SK-N-SH (cell line): ENCODE measurements at regions not wholly inside any gene's neighbourhood (a gene's known extent, or its start where the extent isn't known, plus 50 kb on each side); places are given as distances from the start of the nearest gene placed in this dataset.

Experiments
- ELF1 ChIP-seq: IDR thresholded peaks from 2 replicates; pipeline ENCODE4 v1.4.0; 2012
- EZH2phosphoT487 ChIP-seq: fragments of 200-600 bp; sonication (generic); IDR thresholded peaks from 2 replicates; pipeline ENCODE4 v1.6.1; 2017; ENCODE audit warnings: low read depth, mixed run types, mild to moderate bottlenecking, antibody characterized with exemption, moderate library complexity, borderline replicate concordance
- FOXM1 ChIP-seq: IDR thresholded peaks from 2 replicates; pipeline ENCODE4 v1.4.0; 2012; ENCODE audit warnings: low read depth, mild to moderate bottlenecking
- GABPA ChIP-seq: IDR thresholded peaks from 2 replicates; pipeline ENCODE4 v1.4.0; 2012; ENCODE audit warnings: low read depth, mild to moderate bottlenecking
- GATA2 ChIP-seq: sonication (generic); formaldehyde crosslinking; IDR thresholded peaks from 2 replicates; pipeline ENCODE4 v1.5.0; 2020; ENCODE audit warnings: mild to moderate bottlenecking, missing genetic modification reagents
- IRF3 ChIP-seq: fragments of 150-350 bp; IDR thresholded peaks from 2 replicates; pipeline ENCODE4 v1.6.1; 2016; ENCODE audit warnings: mild to moderate bottlenecking, low read depth, low read length
- PBX3 ChIP-seq: IDR thresholded peaks from 2 replicates; pipeline ENCODE4; 2012
- POLR2AphosphoS5 ChIP-seq: IDR thresholded peaks from 2 replicates; pipeline ENCODE4 v1.6.1; 2012; ENCODE audit warnings: low read depth, low read length
- REST ChIP-seq: IDR thresholded peaks from 2 replicates; pipeline ENCODE4 v1.6.1; 2012; ENCODE audit warnings: mild to moderate bottlenecking, low read depth, low read length, moderate library complexity
- SMC3 ChIP-seq: IDR thresholded peaks from 2 replicates; pipeline ENCODE4 v1.6.1; 2012; ENCODE audit warnings: low read depth, low read length, improper control_type of control experiment
- TAF1 ChIP-seq: IDR thresholded peaks from 2 replicates; pipeline ENCODE4 v1.6.1; 2012; ENCODE audit warnings: low read depth, mild to moderate bottlenecking, low read length, moderate library complexity, borderline replicate concordance
- TEAD4 ChIP-seq: IDR thresholded peaks from 2 replicates; pipeline ENCODE4 v1.4.0; 2012; ENCODE audit warnings: mild to moderate bottlenecking, borderline replicate concordance; ENCODE audit not compliant: insufficient read depth
- TF ChIP-seq, protein P1 (sequence below): fragments of 200-600 bp; sonication (generic); IDR thresholded peaks from 2 replicates; pipeline ENCODE4 v1.6.1; 2017; ENCODE audit warnings: antibody characterized with exemption, mild to moderate bottlenecking, moderate library complexity
- TF ChIP-seq, protein P2 (sequence below): IDR thresholded peaks from 2 replicates; pipeline ENCODE4 v1.4.0; 2012; ENCODE audit warnings: low read depth

GRCh38 chr1:102751111-102751510 lies 357.2 kb downstream of the COL11A1 start:
- TF ChIP-seq, protein P1, sequence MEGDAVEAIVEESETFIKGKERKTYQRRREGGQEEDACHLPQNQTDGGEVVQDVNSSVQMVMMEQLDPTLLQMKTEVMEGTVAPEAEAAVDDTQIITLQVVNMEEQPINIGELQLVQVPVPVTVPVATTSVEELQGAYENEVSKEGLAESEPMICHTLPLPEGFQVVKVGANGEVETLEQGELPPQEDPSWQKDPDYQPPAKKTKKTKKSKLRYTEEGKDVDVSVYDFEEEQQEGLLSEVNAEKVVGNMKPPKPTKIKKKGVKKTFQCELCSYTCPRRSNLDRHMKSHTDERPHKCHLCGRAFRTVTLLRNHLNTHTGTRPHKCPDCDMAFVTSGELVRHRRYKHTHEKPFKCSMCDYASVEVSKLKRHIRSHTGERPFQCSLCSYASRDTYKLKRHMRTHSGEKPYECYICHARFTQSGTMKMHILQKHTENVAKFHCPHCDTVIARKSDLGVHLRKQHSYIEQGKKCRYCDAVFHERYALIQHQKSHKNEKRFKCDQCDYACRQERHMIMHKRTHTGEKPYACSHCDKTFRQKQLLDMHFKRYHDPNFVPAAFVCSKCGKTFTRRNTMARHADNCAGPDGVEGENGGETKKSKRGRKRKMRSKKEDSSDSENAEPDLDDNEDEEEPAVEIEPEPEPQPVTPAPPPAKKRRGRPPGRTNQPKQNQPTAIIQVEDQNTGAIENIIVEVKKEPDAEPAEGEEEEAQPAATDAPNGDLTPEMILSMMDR = no peak
- TF ChIP-seq REST = no peak
- TF ChIP-seq SMC3 = no peak
- TF ChIP-seq EZH2phosphoT487 = no peak
- no peak for TF ChIP-seq GATA2
- TF ChIP-seq TAF1 = no peak
- no peak for TF ChIP-seq POLR2AphosphoS5
- TF ChIP-seq ELF1 = no peak
- no peak for TF ChIP-seq GABPA
- TF ChIP-seq IRF3 = no peak
- TF ChIP-seq TEAD4 = no peak
- no peak for TF ChIP-seq FOXM1
- TF ChIP-seq, protein P2, sequence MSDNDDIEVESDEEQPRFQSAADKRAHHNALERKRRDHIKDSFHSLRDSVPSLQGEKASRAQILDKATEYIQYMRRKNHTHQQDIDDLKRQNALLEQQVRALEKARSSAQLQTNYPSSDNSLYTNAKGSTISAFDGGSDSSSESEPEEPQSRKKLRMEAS = no peak
- TF ChIP-seq PBX3 = no peak
